GM10266 (cell line): ENCODE measurements at regions not wholly inside any gene's neighbourhood (a gene's known extent, or its start where the extent isn't known, plus 50 kb on each side); places are given as distances from the start of the nearest gene placed in this dataset.

Source experiments
- DNase-seq: peaks from one replicate; pipeline ENCODE4 v3.0.0; 2012; ENCODE audit errors: extremely low spot score
- CTCF ChIP-seq: IDR thresholded peaks from 2 replicates; pipeline ENCODE4 v1.5.1; 2012; ENCODE audit warnings: mild to moderate bottlenecking, low read depth; ENCODE audit not compliant: control insufficient read depth, insufficient read depth; ENCODE audit errors: missing control alignments

GRCh38 chr20:1808101-1808500 is 87.1 kb upstream of the SIRPA start:
- DNase-seq = no peak
- TF ChIP-seq CTCF = no peak

- DNase-seq = no peak
- TF ChIP-seq CTCF = no peak
Observed at GRCh38 chr20:1807394-1807793, 87.8 kb upstream of the SIRPA start.

- DNase-seq = no peak
- no peak for TF ChIP-seq CTCF
Observed at GRCh38 chr20:1806456-1806855, 88.8 kb upstream of the SIRPA start.

GRCh38 chr20:1805816-1806215 is 89.4 kb upstream of the SIRPA start:
- no peak for TF ChIP-seq CTCF
- DNase-seq = no peak

- TF ChIP-seq CTCF = no peak
- no peak for DNase-seq
Observed at GRCh38 chr20:1805161-1805581, 90.0 kb upstream of the SIRPA start.

GRCh38 chr20:1804554-1804956 is 90.7 kb upstream of the SIRPA start:
- no peak for TF ChIP-seq CTCF
- DNase-seq = no peak

GRCh38 chr20:1803932-1804501 is 91.2 kb upstream of the SIRPA start:
- no peak for TF ChIP-seq CTCF
- no peak for DNase-seq
